LNCAP (cell line): ENCODE measurements at regions not wholly inside any gene's neighbourhood (a gene's known extent, or its start where the extent isn't known, plus 50 kb on each side); places are given as distances from the start of the nearest gene placed in this dataset.

ENCODE experiments used
- TF ChIP-seq, protein P1 (sequence below): fragments of 450-650 bp; IDR thresholded peaks from 2 replicates; pipeline ENCODE4 v1.5.1; 2017; ENCODE audit warnings: mild to moderate bottlenecking

DNA sequence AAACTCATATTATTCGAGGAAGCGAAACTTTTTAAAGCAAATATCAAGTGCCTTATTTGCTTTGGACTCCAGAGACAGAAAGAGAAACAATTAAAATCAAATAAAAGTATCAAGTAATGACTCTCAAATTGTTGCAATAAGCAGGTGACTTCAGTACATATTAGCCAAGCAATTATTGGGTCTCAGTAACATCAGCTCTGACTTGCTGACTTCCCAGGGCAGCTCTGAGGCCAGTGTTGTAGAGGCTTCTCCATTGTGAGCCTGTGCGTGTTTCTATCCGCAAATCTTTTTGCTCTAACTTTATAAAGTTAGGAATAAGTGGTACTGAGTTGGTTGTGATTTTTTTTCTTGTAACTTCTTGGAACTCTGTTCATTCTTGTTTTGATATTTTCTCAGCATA is 186.8 kb upstream of the PRLR start:
- TF ChIP-seq, protein P1, sequence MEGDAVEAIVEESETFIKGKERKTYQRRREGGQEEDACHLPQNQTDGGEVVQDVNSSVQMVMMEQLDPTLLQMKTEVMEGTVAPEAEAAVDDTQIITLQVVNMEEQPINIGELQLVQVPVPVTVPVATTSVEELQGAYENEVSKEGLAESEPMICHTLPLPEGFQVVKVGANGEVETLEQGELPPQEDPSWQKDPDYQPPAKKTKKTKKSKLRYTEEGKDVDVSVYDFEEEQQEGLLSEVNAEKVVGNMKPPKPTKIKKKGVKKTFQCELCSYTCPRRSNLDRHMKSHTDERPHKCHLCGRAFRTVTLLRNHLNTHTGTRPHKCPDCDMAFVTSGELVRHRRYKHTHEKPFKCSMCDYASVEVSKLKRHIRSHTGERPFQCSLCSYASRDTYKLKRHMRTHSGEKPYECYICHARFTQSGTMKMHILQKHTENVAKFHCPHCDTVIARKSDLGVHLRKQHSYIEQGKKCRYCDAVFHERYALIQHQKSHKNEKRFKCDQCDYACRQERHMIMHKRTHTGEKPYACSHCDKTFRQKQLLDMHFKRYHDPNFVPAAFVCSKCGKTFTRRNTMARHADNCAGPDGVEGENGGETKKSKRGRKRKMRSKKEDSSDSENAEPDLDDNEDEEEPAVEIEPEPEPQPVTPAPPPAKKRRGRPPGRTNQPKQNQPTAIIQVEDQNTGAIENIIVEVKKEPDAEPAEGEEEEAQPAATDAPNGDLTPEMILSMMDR: no peak

DNA sequence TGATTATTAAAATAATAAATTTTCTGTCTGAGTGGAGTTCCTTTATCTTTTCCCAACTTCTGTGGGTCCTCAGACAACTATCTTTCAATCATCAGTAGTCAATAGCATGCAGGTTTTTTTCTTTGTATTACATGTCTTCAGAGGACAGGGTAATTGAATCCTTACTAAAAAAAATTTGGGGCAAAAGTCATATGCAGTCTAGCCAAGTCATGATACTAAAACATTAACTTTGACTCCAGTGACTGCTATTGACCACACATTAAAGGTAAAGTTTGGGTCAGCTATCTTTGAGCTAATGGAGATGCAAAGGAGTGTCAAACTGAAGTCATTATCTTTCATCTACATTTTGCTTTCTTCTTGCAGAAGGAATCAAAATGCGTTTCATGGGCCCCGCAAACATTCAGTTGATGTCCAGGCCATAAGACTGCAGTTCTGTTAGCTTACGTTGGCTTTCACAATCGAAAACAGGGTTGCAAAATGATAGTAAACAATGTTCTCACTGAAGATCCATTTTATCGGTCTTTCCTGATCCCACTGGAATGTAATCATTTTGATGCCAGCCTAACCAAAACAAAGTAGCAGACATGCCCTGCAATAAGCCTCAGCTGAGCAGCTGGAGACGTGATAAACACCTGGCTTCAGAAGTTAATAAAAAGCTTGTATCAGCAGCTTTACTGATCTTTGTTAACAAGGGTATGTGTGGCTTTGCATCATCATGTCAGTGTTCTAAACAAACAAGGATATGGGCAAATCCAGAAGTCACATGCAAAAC is 186.1 kb upstream of the PRLR start:
- TF ChIP-seq, protein P1: no peak

DNA sequence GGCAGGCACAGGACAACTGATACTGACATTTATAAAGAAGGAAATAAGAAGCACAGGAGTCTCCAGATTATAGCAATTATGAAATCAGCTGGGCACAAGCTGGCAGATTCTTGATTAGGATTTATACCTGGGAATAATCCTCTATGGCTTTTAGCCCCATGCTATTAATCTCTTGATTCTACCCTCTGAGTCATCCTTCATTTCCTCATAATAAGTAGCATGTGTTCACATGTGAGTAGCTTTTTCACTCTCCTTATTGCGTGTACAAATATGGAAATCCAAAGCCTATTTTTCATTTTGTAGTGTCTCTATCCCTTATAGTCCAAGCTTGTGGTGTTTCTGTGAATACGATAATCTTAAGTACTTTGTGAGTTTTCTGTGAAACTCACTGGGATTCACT is 185.0 kb upstream of the PRLR start:
- TF ChIP-seq, protein P1: no peak

DNA sequence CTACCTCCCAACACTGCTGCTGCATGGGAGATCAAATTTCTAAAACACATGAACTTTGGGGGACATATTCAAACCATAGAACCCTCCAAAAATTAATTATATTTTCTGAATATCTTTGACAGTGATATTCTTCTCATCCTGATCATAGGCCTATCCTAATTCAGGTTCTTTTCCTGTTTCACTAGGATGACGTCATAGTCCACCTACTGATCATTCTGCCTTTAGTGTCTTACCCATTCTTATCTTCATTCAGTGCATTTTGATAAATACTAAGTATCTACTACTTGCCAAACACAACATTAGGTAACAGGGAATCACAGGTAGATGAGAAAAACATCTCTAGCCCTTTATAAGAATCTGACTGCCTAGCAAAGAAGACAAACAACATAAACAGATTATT is 179.1 kb upstream of the PRLR start:
- TF ChIP-seq, protein P1: no peak

DNA sequence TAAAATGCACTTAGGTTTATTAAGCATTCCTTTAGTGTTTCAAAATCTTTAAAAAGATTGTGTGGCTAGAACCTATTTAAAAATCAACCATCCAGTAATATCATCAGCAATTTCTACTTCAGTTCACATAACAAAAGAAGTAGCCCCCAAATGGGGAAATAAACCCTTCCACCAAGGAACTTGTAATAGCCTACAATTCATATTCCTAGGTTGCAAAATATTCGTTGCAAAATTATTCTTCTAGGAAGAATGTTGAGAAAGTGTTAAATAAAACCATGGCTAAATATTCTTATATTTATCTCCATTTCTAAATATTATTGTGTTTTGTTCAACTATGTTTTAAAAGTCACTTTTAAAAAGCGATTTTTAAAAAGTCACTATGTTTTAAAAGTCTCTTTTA is 177.9 kb upstream of the PRLR start:
- TF ChIP-seq, protein P1: no peak

DNA sequence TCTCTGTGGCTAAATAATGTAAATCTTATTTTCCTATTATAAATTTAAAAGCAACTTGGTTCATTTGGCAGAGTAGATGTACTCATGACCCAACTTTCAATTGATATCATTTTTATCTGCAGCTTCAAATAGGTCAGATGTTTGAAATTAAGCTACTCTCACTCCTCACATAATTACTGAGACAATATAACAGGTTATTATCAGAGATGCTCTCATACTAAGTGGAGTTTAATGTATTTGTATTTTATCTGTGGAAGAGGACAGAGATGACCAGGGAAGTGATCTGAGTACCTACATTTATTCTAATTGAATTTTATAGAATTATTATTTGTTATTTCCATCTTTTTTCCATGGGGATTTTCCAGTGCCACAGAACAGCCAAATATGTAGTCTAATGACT is 177.4 kb upstream of the PRLR start:
- TF ChIP-seq, protein P1: no peak

DNA sequence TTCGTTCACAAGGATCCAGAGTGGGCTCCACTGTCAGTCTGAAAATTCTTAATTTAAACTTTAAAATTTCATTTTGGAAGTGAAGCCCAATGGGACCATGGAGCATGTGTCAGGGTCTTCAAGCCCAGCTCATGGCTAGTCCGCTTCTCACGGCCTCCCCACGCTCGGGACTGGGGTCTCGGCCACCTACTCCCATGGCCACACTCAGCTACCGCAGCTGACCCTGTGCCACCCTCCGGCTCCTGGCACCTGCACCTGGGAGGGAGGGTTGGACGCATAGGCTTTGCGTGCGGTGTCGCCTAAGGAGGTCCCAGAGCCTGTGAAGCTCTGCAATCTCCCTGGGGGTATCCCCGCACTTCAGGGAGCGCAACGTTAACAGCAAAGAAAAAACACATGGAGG is 175.7 kb upstream of the PRLR start:
- TF ChIP-seq, protein P1: no peak

DNA sequence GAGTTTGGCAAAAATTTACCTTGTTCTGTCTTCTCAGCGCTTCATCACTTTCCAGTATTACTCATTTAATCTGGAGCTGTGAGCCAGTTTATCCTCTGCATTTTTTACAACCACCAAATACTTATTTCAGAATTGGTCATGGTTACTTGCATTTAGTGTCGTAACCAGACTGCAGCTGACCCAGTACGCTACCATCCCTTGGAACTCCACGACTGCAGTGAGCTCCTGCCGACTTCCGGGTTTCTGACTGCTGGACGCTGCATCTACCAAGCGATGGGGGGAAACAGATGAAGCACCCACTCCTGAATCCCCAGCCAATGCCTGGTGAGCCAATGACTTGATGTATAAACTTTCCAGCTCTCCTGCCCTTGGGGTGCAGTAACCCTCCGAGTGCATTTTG is 174.4 kb upstream of the PRLR start:
- TF ChIP-seq, protein P1: no peak
